ENCODE measurements at regions not wholly inside any gene's neighbourhood (a gene's known extent, or its start where the extent isn't known, plus 50 kb on each side); places are given as distances from the start of the nearest gene placed in this dataset.

DNA sequence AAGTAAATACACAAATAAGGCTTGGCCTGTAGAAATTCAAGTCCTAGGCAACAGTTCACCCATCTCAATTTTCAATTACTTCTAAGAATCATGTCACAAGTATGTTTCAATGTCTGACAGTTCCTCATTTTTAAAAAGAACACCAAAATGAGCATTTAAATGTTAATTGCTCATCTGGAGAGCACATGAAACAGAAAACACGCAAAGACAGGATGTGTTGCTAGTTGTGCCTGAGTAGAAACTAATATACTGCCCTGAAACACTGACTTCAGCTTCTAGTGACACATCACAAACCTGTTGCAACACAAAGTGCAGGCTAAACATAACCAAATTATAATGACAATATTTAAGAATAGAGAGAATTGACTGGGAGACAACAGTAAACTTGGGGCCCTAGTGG lies 167.3 kb upstream of the THBS1 start:
- H3K4ac ChIP-seq (replicated peaks; ENCODE audit: insufficient read length, low read depth, low read length), result no peak overlapping the region
- peaks cover 4% of the 10 kb centered on the region; the same call in 1 of the 2 replicates for H3K23me2 ChIP-seq (ENCODE audit: low read depth, low read length)
- no peak overlapping the region for H3K4me3 ChIP-seq (ENCODE audit: extremely low read depth in 1 of 4, insufficient read depth in 2 of 4, low read depth in 3 of 4, low read length in 4 of 4)
- no peak for DNase-seq (ENCODE audit: low read depth in 1 of 2, low spot score in 2 of 2)
- H3K9me3 ChIP-seq (ENCODE audit: insufficient read depth in 2 of 2, low read depth in 1 of 2, low read length in 1 of 2), result peaks cover 8 to 13% of the 10 kb centered on the region in 2 experiments
- no peak overlapping the region for H3K18ac ChIP-seq (ENCODE audit: extremely low read depth, low read length)
- H3K9ac ChIP-seq (replicated peaks in 1 of 4; ENCODE audit: extremely low read depth in 1 of 4, low read depth in 3 of 4, low read length in 3 of 4), result no peak overlapping the region
- no peak overlapping the region for H2AFZ ChIP-seq (ENCODE audit: low read length)
- H4K20me1 ChIP-seq (replicated peaks in 1 of 2; ENCODE audit: control insufficient read depth in 1 of 2, insufficient read depth in 2 of 2, low read length in 2 of 2), result no peaks in the 10 kb centered on the region
- 84% methylated on average over 1 of the region's 1 CpG; no CpG with 5 or more reads in 1 of the 2 experiments for WGBS, 2 experiments (ENCODE audit: extremely low coverage in 1 of 2, insufficient coverage in 1 of 2, insufficient read length in 1 of 2, insufficient replicate concordance in 2 of 2, low coverage in 1 of 2, low lambda C conversion rate in 2 of 2, missing lambda C conversion rate in 1 of 2)
- H3K79me2 ChIP-seq (ENCODE audit: control insufficient read depth in 1 of 2, insufficient read depth in 2 of 2, low read length in 2 of 2), result no peaks in the 10 kb centered on the region
- H3K27ac ChIP-seq (ENCODE audit: low read depth, low read length), result no peak overlapping the region
- H4K8ac ChIP-seq (ENCODE audit: extremely low read depth, insufficient read depth, low read length), result no peak overlapping the region
- H2BK20ac ChIP-seq (ENCODE audit: low read length), result no peak overlapping the region
- H3K27me3 ChIP-seq (replicated peaks in 1 of 4; ENCODE audit: control insufficient read depth in 3 of 4, extremely low read depth in 1 of 4, insufficient read depth in 3 of 4, low read length in 3 of 4), result no peaks in the 10 kb centered on the region
- peaks cover 0 to 2% (median 0%) of the 10 kb centered on the region in 4 experiments; a peak in 1 of 8 replicates for H3K36me3 ChIP-seq (ENCODE audit: control insufficient read depth in 2 of 4, insufficient read depth in 4 of 4, low read length in 3 of 4)
- ChIA-PET CTCF (ENCODE audit: partially characterized antibody) (no interaction called here), POLR2A (ENCODE audit: partially characterized antibody) (no interaction called here)
- no peak overlapping the region for H2AK5ac ChIP-seq (ENCODE audit: low read depth, low read length)
- H3K4me1 ChIP-seq (replicated peaks in 1 of 4; ENCODE audit: control insufficient read depth in 3 of 4, insufficient read depth in 4 of 4, low read length in 3 of 4), result no peaks in the 10 kb centered on the region
- no peak overlapping the region for H3K14ac ChIP-seq (ENCODE audit: insufficient read length)
- H2BK5ac ChIP-seq (ENCODE audit: low read depth, low read length), result no peak overlapping the region
- H3K23ac ChIP-seq (ENCODE audit: insufficient read length), result no peak overlapping the region
- no peak overlapping the region for H2BK12ac ChIP-seq (ENCODE audit: low read depth, low read length)
- H3K79me1 ChIP-seq (ENCODE audit: low read depth, low read length), result no peaks in the 10 kb centered on the region
- no peak overlapping the region for H4K91ac ChIP-seq (replicated peaks; ENCODE audit: insufficient read length, low read length)
- TF ChIP-seq TAF7 (optimal IDR thresholded peaks at IDR 0.05; ENCODE audit: borderline replicate concordance, low read depth, low read length), result no peak
- TF ChIP-seq CHD1 (IDR thresholded peaks at IDR 0.05; ENCODE audit: low read depth, low read length), result no peak
- no peak for TF ChIP-seq SP4 (IDR thresholded peaks at IDR 0.05; ENCODE audit: low read length)
- no peak for TF ChIP-seq CTBP2 (IDR thresholded peaks at IDR 0.05; ENCODE audit: borderline replicate concordance, insufficient read depth, insufficient read length, low read length)
- TF ChIP-seq TCF12 (IDR thresholded peaks at IDR 0.05; ENCODE audit: low read depth, low read length), result no peak
- no peak for TF ChIP-seq KDM1A (IDR thresholded peaks at IDR 0.05; ENCODE audit: borderline replicate concordance, low read length)
- TF ChIP-seq SUZ12 (IDR thresholded peaks at IDR 0.05; ENCODE audit: low read length), result no peak
- no peak for FAIRE-seq
- no peak overlapping the region for H3K4me2 ChIP-seq (ENCODE audit: insufficient read depth in 1 of 2, low read depth in 2 of 2, low read length in 2 of 2)
- H2BK15ac ChIP-seq (ENCODE audit: low read length), result no peak overlapping the region
- H4K5ac ChIP-seq (ENCODE audit: insufficient read length, low read depth, low read length), result no peak overlapping the region
- no peak overlapping the region for H2BK120ac ChIP-seq (replicated peaks; ENCODE audit: low read depth, low read length)
- no peak overlapping the region for H3K56ac ChIP-seq (replicated peaks; ENCODE audit: insufficient read length, low read depth, low read length)
